ENCODE measurements at regions not wholly inside any gene's neighbourhood (a gene's known extent, or its start where the extent isn't known, plus 50 kb on each side); places are given as distances from the start of the nearest gene placed in this dataset.
"Not testable (repeated sequence)": the region's sequence is repeated elsewhere in the genome, so short reads cannot be mapped to it uniquely, and the experiment has no call there.

DNA sequence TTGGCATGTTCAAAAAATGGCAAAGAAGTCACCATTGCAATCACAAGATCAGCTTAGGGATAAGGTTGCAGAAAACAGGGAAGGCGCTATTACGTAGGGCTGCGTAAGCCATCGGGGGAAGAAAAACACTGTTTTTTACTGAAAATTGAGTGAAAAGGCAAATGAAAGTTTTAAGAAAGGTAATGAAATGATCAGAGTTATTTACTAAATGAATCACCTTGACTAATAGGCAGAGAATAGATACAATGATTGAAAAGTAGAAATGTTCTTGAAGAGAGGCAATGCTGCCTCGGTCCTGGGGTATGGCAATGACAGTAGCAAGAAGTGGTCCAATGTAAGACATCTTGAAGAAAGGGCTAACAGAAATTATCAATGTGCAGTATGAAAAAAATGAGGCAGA is 1227.8 kb upstream of the ZEB2 start:
- DNase-seq (ENCODE audit: low read depth) = no peak

DNA sequence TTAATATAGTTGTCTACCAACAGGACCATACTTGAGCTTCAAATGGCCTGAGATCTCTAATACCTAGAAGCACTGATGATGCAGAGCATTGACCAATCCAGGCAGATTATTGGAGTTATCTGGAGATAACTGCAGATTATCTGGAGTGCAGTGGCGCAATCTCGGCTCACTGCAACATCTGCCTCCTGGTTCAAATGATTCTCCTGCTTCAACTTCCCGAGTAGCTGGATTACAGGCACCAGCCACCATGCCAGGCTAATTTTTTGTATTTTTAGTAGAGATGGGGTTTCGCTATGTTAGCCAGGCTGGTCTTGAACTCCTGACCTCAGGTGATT is 1225.4 kb upstream of the ZEB2 start:
- DNase-seq (ENCODE audit: low read depth) = not testable (repeated sequence)

DNA sequence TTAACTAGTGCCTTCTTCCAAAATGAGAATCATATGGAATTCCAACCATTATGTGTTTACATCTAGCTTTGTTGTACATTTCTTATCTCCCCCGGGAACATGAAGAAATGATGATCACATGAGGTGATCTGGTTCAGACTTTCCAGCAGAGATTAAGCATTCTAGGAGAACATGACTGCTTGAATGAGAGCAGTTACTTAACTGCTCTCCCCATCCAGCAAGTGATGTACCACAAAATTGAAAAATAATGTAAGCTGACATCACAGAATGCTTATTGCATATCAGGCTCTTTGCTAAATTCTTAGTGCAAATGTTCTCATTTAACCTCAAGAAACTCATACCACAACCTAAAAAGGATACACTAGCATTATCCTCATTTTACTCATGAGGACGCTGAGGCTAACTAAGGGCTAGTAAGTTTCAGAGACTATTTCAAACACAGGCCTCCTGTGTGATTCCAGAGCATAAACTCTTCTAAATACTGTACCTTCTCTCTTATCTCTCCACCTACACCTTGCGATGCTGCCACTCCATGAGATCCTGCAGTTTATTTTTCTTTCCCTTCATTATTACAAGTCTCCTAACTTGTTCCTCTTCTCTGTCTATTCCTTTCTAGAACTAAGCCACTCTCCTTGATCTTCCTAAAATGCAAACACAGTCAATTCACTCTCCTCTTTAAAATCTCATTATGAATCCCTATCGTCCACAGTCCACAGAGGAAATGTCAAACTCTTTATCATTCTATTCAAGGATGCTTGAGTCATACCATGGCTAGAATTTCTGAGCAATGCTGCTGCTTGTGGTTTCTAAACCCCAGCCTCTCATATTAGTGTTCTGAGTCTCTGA is 1224.8 kb upstream of the ZEB2 start:
- DNase-seq (ENCODE audit: low read depth) = no peak

DNA sequence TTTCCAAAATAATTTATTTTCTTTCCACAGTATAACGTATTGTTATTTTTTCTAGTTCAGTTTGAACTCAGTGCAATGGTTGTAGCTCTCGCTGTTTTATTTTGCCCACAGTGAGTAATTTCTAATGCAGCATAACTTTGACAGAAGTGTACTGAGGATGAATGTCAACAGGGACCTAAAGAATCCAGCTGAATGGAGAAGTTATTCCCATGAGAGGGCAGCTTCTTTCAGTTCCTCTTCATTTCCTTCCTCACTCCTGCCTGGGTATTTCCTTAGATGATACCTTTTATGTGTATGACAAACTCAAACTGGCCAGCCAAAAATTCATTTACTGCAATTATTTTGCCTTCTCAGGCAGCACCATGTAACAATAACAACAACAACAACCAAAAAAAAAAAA is 1223.1 kb upstream of the ZEB2 start:
- no peak for DNase-seq (ENCODE audit: low read depth)

DNA sequence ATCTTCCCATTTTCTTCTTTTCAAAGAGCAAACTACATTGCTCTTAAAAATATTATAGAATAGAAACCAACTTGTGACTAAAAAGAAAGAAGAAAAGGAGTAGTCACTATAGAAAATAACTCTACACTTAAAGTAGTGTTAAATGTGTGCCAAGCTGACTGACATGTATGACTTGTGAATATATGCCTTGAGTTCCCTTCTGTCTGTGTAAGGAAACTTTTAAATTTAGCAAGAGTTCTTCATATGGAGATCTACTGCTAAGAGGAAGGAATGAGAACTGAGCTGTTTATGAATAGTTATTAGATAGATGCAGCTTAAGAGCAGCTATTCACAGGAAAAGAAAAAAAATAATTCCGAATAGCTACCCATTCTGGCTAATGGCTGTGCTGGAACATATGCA is 1221.7 kb upstream of the ZEB2 start:
- DNase-seq (ENCODE audit: low read depth) = no peak

DNA sequence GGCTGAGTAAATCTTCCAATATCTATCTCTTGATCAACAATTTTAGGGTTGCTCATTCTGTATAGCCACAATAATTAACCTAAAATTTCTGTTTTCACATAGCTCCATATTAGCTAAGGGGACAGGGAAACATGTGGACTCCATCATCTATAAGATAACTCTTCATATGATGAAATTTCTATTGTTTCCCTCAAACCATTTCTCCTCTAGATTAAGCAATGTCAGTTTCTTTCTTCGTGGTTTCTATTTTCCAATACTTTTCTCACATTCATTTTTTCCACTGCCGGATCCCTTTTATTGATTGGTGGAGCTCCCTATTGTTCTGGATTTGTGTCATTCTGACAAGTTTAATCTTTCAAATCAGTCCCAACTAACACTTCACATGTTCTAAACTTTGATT is 1221.3 kb upstream of the ZEB2 start:
- DNase-seq (ENCODE audit: low read depth) = no peak

DNA sequence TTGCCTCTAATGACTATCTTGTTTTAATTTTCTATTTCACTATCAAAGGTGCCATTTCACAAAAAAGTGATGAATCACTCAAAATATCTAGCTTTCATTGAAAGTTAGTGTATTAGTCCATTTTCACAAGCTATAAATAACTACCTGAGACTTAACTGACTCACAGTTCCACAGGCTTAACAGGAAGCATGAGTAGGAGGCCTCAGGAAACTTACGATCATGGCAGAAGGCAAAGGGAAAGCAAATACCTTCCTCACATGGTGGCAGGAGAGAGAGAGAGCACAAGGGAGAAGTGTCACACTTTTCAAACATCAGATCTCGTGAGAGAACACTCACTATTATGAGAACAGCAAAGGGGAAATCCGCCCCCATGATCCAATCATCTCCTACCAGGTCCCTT is 1220.4 kb upstream of the ZEB2 start:
- no peak for DNase-seq (ENCODE audit: low read depth)

DNA sequence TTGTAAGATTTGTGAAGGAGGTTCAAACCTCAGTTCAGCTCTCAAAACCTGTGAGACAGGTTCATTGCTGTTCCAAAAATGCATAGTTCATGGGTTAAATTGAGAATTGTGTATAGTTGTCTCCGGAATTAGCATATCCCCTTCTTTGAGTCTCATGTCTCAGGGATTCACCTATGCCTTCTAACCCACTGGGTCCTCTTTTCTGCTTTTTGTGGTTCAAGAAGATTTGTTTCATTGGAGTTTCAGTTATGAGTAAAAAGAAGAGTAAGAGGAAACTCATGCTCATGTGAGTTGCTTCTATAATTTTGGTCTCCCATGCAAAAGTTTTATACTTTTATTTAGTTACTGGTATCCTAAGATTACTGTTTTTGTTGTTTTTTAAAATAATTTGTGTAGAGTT is 1219.8 kb upstream of the ZEB2 start:
- DNase-seq (ENCODE audit: low read depth) = no peak

DNA sequence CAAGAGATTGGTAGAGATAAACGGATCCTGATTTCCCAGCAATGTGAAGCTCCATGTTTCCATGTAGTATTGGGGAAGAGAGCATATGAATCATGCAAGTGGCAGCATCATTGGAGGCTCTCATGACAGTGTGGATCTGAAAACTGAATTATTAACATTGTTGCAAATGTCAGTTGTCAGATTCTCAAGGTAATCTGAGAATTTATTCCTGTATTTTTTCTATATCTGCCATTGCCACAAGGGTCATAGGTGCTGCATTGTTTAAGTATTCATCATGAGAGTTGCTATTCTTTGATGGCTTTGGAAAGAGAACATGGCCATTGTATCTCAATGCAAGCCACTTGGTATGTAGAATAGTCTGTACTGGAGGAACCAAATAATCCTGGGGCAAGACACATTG is 1217.0 kb upstream of the ZEB2 start:
- DNase-seq (ENCODE audit: low read depth) = no peak

DNA sequence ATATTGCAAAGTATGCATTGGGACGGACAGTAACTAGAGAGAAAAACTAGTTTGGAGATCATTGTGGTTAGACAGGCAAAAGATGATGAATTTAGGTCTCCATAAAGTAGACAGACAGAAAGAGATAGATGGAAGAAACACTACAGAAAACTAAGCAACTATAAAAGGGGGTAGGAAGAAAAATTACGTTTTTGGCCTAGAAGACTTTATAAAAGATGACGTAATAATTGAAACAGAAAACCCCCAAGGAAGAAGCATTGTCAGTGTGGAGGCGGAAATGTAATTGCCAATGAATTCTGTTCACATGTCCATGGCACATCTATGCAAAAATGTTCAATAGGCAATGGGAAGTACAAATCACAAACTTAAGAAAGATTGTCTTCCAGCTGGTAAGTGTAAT is 1211.5 kb upstream of the ZEB2 start:
- DNase-seq (ENCODE audit: low read depth) = no peak

DNA sequence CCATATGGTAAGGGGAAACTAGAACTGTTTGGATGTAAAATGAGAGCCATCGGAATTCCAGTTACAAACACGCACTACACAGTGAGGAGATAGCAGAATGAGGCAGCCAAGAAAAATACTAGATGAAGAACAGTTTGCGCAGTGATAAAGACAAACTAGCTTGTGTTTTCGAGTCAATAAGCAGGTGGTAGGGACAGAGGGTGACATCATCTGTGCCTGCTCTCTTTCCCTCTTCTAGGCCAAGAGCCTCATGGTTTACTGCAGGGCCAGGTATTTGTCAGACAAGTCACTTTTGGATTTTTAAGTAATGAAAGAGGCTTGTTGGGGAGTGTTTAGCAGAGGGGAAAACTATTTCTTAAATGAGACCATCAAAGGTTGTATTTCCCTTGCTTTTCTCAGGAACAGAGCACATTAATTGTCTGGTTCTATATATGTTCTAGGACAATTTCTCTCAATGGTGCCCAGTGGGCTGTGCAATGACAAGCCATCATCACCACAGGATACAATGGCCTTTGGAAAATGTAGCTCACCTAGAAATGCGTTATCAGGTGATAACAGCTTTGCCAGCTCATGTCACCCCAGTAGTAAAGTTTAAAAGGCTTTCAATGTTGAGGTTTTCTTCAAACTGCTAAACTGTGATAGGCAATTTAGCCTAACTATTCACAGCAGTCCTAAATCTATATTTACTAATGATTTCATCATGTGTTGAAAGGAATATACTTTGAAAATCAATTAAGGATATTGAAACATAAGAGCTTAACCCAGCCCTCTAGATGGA is 1210.3 kb upstream of the ZEB2 start:
- DNase-seq (ENCODE audit: low read depth) = no peak

DNA sequence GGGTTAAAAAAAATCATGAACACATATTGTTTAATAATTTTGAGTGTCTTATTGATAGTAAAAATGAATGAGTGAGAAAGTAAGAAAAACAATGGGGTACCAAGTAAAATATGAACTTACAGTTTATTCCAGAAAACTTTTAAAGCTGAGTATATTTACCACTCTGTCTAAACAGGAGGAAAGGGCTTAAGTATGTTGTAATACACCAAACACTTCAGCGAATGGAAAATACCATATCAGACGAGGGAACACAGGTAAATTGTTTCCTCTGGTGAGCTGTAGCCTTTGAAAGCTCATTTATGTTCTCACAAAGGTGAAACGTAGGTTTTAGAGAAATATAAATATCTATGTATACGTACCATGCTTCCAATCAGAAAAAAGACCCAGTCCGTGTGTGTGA is 1209.6 kb upstream of the ZEB2 start:
- no peak for DNase-seq (ENCODE audit: low read depth)

DNA sequence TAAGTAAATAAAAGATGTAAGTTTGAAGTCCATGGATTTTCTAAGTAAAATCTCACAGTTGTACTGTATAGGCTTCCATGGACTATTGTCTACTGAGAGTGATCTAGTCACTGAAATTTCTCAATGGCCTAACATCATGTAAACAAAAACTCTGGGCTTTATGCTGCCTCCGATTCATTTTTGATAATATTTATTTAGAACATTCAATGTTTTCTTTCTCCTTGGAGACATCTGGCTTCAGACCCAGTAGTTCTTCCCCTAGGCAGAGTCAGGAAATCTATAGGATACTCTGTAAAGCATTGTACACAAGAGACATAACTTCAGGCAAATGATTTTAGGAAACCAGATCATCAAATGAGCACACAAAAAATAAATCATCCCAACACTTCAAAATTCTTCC is 1208.6 kb upstream of the ZEB2 start:
- DNase-seq (ENCODE audit: low read depth) = no peak

DNA sequence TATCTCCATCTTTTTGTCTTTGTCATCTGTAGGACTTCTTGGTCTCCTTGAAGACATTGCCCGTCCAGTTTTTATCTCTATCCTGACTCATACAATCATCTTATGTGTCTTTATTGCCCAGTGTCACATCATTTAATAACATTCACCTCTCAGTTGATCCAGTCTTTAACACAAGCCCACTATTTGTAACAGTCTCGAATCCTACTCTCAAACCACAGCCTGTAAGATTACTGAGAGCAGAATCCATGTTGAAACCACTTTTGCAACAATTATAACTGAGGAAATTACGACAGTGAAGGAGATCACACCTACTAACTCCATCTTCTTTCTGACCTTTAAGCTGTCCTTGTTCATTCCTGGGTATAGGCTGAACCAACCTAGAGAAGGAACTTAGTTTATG is 1206.0 kb upstream of the ZEB2 start:
- no peak for DNase-seq (ENCODE audit: low read depth)

DNA sequence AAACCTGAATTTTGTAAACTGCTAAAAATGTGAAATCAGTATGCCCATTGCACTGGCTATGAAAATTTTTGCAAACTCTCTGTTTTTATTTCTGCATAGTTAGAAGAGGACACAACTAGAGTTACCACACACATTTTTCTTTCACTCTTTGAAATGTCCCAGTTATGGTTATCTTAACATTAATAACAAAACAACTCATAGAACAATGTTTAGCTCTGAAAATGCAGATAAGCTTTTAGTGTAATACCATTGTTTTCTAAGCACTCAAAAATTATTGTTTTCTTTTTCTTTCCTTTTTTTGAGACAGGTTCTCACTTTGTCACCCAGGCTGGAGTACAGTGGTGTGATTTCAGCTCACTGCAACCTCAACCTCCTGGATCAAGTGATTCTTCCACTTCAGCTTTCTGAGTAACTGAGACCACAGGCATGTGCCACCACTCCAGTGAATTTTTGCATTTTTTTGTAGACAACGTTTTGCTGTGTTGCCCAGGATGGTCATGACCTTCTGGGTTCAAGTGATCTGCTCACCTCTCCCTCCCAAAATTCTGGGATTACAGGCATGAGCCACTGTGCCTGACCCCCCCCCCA is 1204.5 kb upstream of the ZEB2 start:
- no peak for DNase-seq (ENCODE audit: low read depth)

DNA sequence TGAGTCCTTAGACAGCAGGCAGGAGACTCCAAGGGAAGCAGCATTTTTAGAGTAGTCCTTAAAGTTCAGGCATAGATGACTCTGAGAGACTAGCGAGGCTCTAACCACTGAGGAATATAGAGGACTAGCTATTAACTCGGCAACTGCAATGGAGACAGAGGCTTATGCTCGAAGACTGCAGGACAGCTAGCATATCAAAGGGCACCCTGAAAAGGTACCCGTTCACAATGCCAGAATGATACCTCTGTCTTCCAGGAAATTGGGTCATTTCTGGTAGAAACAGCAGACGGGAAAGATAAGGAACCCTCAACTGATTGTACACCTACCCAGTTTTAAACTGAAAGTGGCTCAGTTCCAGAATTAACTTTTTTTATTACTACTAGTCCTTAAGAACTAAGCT is 1204.0 kb upstream of the ZEB2 start:
- DNase-seq (ENCODE audit: low read depth) = no peak

DNA sequence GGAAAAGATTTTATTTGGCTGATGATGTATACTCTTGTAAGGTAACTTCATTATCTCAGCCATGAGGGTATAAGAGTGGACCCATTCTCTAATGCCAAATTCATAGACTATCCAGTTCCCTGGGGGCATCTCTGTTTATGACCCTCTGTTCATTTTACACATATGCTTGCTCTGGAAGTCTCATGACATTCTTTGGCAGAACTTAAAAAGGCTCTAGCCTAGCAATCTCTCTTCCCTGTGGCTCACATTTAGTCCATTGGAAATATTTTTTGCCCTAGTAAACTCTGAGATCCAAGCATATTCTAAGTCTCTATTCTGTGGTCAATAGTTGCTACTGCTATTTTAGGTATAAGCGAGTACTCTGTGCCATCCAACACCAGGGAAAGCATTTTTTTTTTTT is 1201.8 kb upstream of the ZEB2 start:
- DNase-seq (ENCODE audit: low read depth) = no peak

DNA sequence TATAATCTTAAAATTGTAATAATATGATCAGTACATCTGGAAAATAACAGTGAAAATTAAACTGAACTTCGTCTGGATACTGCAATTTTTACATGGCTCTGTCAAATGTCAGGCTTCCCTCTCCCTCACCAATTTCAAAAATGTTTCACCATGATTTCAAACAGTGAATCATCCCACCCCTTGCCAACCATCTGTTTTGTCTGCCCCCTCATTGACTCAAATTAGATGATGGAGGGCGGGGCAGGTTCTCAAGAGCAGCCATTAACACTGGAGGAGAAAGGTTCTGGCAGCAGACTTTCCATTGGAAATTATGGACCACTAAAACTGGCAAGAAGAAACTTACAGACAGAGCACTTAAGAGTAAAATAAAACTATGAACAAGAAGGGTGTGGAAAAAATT is 1195.7 kb upstream of the ZEB2 start:
- DNase-seq (ENCODE audit: low read depth) = no peak

DNA sequence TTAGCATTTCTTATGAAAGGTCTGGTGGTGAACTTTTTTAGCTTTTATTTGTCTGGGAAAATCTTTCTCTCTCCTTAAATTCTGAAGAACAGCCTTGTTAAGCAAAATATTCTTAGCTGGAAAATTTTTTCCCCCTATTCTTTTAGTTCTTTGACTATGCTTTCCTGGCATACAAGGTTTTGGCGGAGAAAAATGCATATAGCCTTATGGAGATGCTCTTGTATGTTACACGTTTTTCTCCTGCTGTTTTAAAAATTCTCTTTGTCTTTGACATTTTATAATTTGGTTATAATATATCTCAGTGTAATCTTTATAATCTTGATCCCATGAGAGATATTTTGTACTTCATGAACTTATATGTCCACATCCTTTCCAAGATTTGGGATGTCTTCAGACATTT is 1190.4 kb upstream of the ZEB2 start:
- no peak for DNase-seq (ENCODE audit: low read depth)

DNA sequence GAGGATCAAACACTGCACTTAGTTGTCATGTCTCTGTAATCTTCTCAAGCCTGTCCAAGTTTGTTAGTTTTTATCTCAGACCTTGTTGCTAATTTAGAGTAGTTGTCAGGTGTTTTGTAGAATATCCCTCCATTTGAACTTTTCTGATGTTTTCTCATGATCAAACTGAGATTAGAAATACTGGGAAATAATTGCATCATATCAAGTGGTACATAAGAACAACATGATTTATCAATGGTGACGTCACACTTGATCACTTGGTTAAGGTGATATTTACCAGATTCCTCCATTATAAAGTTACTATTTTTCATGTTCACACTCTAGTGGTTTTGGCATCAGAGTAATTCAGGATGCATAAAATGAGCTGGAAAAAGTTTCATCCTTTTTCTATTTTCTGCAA is 1182.4 kb upstream of the ZEB2 start:
- no peak for DNase-seq (ENCODE audit: low read depth)

DNA sequence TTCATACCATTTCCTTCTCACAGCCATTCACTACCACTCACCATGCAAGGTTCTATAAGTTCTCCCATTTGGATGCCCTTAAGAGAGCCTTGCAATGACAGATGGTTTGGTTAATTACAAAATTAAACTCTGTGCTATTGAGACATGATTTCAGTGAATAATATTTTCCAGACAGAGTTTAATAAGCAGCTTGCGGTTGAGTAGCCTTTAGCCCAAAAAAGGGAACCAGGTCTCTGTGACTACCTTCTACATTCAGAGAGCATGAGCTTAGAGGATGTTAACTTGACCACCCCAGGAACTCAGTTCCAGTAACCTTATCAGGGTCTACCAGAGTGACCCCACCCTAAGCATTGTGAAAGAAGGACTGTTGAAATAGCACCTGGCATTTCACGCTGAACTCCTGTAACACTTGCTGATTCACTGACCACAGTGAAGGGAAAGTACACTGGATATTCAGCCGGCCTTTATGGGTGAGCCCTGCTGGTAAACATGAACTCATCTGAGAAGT is 1173.1 kb upstream of the ZEB2 start:
- DNase-seq (ENCODE audit: low read depth) = no peak

DNA sequence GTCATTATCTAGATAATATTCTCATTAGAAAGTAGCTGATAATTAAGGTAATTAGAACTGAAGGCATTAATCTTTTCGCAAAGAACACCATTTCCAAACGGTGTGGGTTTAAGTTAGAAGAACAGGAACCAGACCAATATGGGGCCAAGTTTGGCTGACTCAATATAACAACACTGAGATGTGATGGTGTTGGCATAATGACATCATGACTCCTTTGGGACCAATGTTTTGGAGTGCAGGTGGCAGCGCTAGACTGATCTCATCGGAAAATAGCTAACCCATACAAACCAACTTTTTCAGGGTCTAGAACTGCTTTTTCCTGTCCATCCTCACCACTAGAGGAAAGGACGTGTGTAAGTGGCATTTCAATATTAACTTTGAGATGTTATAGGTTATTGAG is 1171.7 kb upstream of the ZEB2 start:
- no peak for DNase-seq (ENCODE audit: low read depth)

DNA sequence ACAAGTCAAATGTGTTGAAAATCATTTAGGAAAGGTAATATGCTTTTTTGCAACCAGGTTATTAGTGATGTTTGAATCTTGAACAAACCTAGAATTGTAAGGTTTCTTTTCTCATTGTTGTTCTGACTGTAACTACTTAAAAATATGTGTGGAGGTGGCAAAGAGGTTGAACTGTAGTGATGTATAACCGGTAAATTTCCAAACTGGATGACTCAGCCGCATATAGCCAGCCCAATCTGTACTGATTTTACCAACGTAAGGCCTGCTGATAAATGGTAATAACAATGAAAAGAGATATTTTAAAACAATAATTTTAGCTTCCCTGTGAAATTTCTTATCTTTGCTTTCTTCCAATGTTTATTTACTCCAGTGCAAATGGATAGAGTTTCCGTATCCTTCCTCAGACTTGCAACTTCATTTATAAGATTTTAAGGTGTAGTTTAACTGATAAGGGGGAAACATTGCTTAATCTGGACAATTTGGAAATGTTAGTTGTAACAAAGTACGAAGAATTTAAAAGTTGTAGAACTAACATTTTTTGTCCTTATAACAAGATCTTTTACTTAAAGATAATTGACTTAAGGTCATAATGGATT is 1170.4 kb upstream of the ZEB2 start:
- DNase-seq (ENCODE audit: low read depth) = no peak
